WERI-Rb-1 (cell line): ENCODE measurements at regions not wholly inside any gene's neighbourhood (a gene's known extent, or its start where the extent isn't known, plus 50 kb on each side); places are given as distances from the start of the nearest gene placed in this dataset.

Experiments used
- DNase-seq: peaks from one replicate; pipeline ENCODE4 v3.0.0-alpha.2; 2020
- H3K27ac ChIP-seq: fragments of 250-450 bp; sonication (Bioruptor Pico); 2 replicates; pipeline ENCODE4 v1.5.1; 2020; ENCODE audit warnings: mild to moderate bottlenecking, moderate library complexity
- H3K27me3 ChIP-seq: fragments of 250-450 bp; sonication (Bioruptor Pico); 2 replicates; pipeline ENCODE4 v1.5.1; 2021; ENCODE audit warnings: mild to moderate bottlenecking, low read depth, moderate library complexity; ENCODE audit not compliant: insufficient read depth, severe bottlenecking
- H3K36me3 ChIP-seq: fragments of 250-450 bp; sonication (Bioruptor Pico); 2 replicates; pipeline ENCODE4 v1.5.1; 2020; ENCODE audit warnings: mild to moderate bottlenecking, moderate library complexity
- H3K4me3 ChIP-seq: 2 replicates; pipeline ENCODE4 v1.5.1; 2011; ENCODE audit warnings: low read depth, mild to moderate bottlenecking, control low read depth, low read length
- H3K9me3 ChIP-seq: fragments of 250-450 bp; sonication (Bioruptor Pico); 2 replicates; pipeline ENCODE4 v1.5.1; 2021; ENCODE audit warnings: mild to moderate bottlenecking, moderate library complexity; ENCODE audit not compliant: severe bottlenecking
- TF ChIP-seq, protein P1 (sequence below): IDR thresholded peaks from 2 replicates; pipeline ENCODE4 v1.5.1; 2011; ENCODE audit warnings: low read depth, mild to moderate bottlenecking, control low read depth, inconsistent platforms, low read length

GRCh38 chr7:66575398-66575797 lies 53.3 kb upstream of the KCTD7 start:
- Histone ChIP-seq H3K27me3 (no peaks in the 10 kb centered on the region), H3K27ac (no peak overlapping the region), H3K4me3 (no peak overlapping the region), H3K36me3 (peaks cover 16% of the 10 kb centered on the region), H3K9me3 (no peaks in the 10 kb centered on the region)
- no peak for DNase-seq
- TF ChIP-seq, protein P1, sequence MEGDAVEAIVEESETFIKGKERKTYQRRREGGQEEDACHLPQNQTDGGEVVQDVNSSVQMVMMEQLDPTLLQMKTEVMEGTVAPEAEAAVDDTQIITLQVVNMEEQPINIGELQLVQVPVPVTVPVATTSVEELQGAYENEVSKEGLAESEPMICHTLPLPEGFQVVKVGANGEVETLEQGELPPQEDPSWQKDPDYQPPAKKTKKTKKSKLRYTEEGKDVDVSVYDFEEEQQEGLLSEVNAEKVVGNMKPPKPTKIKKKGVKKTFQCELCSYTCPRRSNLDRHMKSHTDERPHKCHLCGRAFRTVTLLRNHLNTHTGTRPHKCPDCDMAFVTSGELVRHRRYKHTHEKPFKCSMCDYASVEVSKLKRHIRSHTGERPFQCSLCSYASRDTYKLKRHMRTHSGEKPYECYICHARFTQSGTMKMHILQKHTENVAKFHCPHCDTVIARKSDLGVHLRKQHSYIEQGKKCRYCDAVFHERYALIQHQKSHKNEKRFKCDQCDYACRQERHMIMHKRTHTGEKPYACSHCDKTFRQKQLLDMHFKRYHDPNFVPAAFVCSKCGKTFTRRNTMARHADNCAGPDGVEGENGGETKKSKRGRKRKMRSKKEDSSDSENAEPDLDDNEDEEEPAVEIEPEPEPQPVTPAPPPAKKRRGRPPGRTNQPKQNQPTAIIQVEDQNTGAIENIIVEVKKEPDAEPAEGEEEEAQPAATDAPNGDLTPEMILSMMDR: no peak

DNA sequence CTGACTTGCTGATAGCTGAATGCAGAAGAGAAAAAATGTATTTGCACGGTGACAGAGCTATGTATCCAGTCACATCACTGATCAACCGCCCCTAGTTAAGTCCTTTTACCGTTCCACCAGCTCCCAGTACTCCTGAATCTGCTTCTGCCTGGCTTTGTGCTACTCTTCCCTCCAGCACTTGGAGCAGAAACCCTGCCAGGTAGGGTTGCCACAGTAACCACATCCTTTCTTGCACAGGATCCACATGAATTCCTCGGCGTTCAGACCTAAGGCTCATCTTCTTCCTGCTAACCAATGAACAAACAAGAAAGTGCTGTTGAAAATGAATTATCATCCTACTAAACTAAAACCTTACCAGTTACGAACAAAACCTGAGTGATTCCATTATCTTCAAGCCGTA lies 52.0 kb upstream of the KCTD7 start:
- H3K27ac ChIP-seq: no peak overlapping the region
- no peaks in the 10 kb centered on the region for H3K27me3 ChIP-seq
- TF ChIP-seq, protein P1: no peak
- DNase-seq: no peak
- peaks cover 13% of the 10 kb centered on the region for H3K36me3 ChIP-seq
- no peaks in the 10 kb centered on the region for H3K9me3 ChIP-seq
- H3K4me3 ChIP-seq: no peak overlapping the region
